NCI-H128 (cell line): ENCODE measurements at regions not wholly inside any gene's neighbourhood (a gene's known extent, or its start where the extent isn't known, plus 50 kb on each side); places are given as distances from the start of the nearest gene placed in this dataset.
"Not testable (repeated sequence)": the region's sequence is repeated elsewhere in the genome, so short reads cannot be mapped to it uniquely, and the experiment has no call there.

Experiments
- DNase-seq: peaks from one replicate; lab custom pipeline; 2025; ENCODE audit not compliant: unreplicated experiment; lab: John Stamatoyannopoulos, UW

GRCh38 chr2:23034996-23035395, 350.0 kb upstream of the KLHL29 start:
- DNase-seq: no peak

GRCh38 chr2:23036629-23037028, 348.4 kb upstream of the KLHL29 start:
- no peak for DNase-seq

- DNase-seq: no peak
Measured at GRCh38 chr2:23037596-23037995, 347.4 kb upstream of the KLHL29 start.

- no peak for DNase-seq
Measured at GRCh38 chr2:23041443-23041842, 343.5 kb upstream of the KLHL29 start.

- no peak for DNase-seq
Measured at GRCh38 chr2:23042216-23042906, 342.6 kb upstream of the KLHL29 start.

DNA sequence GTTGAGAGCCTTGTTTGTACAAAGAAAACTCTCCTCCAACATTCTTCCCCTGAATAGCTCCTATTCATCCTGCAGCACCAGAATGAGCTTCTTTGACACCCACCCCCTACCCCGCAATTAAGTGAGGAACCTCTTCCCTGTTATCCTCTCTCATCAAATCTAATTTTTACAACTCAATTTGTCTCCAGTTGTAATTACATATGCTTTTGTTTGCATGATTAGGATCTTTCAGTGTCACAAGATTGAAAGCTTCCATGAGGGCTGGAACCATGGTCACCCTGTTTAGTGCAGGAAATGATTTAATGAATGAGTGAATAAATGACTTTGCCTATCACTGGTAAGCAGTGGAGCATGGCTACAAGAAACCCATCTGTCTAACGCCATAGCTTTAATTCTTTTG, 334.6 kb upstream of the KLHL29 start:
- no peak for DNase-seq

DNA sequence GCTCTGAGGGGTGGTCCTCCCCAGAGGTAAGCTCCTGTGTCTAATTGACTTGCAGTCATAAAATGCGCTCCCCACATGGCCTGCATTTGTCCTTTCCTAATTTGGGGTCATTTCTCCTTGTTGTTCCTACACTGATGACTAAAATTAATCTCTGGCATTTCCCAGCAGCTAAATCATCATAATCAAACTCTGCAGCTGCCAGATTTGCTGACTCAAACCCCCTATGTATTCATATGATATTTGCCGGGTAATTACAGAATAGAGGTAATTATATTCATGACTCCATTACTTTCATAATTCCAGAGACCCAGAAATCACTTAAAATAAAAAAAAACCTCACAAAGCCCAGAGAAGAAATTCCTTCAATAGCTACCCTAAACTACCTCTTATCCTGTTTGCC, 331.4 kb upstream of the KLHL29 start:
- DNase-seq: no peak

GRCh38 chr2:23055251-23055650, 329.7 kb upstream of the KLHL29 start:
- DNase-seq: no peak

- not testable (repeated sequence) for DNase-seq
Measured at GRCh38 chr2:23056846-23057245, 328.1 kb upstream of the KLHL29 start.

- no peak for DNase-seq
Measured at GRCh38 chr2:23058435-23058834, 326.5 kb upstream of the KLHL29 start.

GRCh38 chr2:23065210-23065609, 319.8 kb upstream of the KLHL29 start:
- no peak for DNase-seq

DNA sequence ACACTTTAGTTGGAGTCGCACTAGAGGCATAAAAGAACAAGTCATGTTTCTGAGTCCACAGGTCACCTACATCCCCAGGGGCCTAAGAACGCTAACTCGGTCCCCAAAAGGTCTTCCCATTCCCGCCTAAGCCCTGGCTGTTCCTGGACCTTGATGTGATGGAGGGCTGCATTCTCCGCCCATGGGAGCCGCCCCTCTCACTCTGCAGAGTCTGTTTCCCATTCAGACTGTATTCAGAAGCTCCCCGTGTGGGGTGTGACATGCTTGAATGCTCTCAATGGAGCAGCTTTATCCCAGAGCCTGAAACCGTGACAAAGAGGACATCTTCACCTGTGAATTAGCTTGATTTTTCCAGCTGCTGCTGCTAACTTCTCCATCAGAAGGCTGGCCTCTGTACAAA, 319.0 kb upstream of the KLHL29 start:
- DNase-seq: peak; percentile 30

DNA sequence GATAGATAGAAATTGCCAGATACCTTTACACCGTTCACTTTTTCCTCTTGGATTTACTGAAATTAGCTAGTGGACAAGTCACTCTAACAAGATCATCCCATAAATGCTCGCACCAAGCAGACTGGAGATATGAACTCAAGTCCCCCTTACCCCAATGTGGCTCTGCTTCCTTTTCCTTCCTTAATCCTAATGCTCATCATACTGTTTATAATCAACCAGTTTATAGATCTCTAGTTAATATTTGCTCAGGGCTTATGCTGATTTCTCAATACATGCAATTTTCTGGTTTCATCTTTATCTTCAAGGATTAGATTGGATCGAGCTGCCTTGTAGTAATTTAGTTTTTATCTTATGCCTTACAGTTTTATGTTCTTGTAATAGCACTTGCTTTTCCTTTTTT, 318.3 kb upstream of the KLHL29 start:
- no peak for DNase-seq

DNA sequence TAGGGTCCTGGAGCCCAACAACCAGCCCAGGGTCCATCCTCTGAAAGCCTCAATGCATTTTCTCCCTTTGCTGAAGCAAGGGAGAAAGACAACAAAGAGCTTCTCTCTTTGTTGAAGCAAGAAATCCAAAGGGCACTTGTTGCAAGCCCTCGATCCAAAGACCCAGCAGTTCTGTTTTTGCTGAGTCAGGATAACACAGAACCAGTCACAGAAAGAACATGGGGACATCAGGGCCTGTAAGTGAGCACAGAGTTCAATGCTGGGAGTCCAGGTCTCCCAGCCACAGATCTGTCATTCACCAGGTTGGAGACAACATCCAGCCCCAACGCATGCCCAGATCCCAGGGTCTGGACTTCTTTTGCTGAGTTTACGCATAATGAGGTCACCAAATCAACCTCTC, 315.8 kb upstream of the KLHL29 start:
- no peak for DNase-seq

DNA sequence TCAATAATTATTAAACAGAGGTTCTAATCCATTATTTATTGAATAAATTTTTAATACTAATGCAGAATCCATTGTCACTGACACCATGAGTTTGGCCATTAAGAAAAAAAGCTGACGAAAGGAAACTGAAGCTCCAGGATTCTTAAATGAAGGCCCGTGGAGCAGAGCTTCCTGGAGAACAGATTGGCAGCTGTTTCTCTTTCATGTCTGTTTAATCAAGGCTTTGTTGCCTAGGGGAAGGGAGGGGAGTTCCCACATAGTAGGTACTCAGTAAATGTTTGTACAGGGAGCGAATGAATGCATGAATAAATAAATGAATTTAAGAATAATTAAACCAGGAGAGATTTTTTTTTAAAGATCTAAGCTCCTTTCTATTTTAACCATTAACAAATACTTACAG, 315.1 kb upstream of the KLHL29 start:
- no peak for DNase-seq

GRCh38 chr2:23073056-23073455, 311.9 kb upstream of the KLHL29 start:
- DNase-seq: no peak

DNA sequence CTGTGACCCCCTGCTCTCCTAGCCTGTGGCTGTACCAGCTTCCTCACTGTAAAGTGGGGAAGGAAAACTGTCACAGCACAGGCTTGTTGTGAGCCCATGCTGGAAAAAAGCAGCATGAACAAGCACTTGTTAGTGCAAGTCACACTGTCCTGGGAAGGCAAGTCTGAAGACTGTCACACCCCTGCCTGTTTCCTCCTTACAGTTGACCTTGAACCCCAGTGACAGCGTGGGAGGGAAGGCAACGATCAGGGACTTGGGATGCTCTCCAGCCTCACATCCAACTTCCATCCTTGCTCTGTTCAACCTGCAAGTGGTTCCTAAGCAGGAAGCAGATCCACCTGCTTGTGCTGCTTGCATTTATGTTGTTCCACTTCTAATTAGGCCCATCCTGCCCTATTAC, 311.3 kb upstream of the KLHL29 start:
- DNase-seq: no peak

- DNase-seq: no peak
Measured at GRCh38 chr2:23077596-23077995, 307.4 kb upstream of the KLHL29 start.

GRCh38 chr2:23078784-23079434, 306.1 kb upstream of the KLHL29 start:
- DNase-seq: no peak

- DNase-seq: no peak
Measured at GRCh38 chr2:23083966-23084365, 301.0 kb upstream of the KLHL29 start.

DNA sequence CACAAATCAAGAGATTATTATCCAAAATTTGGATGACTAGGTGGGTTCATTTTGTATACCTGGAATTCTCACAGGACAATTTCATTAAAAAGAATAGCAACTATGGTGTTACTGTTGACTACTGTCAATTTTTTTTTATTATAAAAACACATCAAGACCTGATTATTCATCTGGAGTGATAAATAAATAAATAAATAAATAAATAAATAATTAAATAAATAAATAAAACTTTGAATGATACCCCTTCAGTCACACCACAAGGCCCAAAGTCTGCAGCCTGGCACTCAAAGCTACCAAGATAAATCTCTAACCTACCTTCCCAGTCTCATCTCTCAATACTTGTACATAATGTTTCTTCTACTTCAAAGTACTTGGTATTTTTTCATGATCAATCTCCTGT, 294.0 kb upstream of the KLHL29 start:
- no peak for DNase-seq

DNA sequence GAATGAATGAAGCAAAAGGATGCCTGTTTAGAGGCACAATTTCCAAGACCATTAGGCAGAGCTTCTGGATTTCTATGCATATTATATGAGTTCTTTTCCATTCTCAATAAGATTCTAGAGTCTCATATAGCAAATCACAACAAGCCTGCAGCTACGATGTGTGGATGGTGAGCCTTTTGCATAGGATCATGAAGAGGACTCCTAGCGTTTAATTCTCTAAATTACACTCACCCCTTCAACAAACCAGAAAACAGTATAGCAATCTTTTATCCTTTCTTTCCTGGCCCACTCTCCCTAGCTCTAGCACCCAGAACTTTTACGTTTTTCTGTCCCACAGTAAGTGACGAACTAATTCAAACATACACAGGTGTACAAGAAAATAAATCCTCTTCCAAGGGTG, 293.1 kb upstream of the KLHL29 start:
- DNase-seq: no peak

DNA sequence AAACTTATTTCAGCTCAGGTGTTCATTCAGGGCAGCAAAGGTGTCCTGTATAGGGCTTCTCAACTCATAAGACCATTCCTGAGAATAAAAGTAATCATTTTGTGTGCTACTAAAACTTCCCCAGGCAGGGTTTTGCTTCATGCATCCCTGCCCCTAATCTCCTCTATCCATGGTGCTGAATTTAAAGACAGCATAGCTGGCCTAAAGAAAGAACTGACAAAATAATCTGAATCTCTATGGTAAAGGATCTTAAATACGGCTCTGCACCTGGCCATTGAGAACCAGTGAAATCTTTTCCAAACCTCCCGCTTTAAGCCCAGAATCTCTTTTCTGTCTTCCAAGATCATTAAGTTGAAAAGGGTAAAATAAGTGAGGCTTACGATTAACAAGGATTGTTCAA, 292.1 kb upstream of the KLHL29 start:
- no peak for DNase-seq
